Gastrocnemius medialis (tissue), 4 donors: ENCODE measurements at regions not wholly inside any gene's neighbourhood (a gene's known extent, or its start where the extent isn't known, plus 50 kb on each side); places are given as distances from the start of the nearest gene placed in this dataset.

Source experiments
- POLR2A ChIP-seq, 2 donors: fragments of 450-650 bp; IDR thresholded peaks; one replicate each; pipeline ENCODE4 v1.6.1; 2017; ENCODE audit warnings: antibody characterized with exemption in 2 of 2, mild to moderate bottlenecking in 2 of 2, moderate library complexity in 2 of 2
- TF ChIP-seq, protein P1 (sequence below), 5 experiments: fragments of 450-650 bp in 3 of 5; fragments of 200-600 bp in 2 of 5; sonication (generic) in 2 of 5; IDR thresholded peaks in 4 of 5; conservative IDR thresholded peaks in 1 of 5; 1 replicate in 4 of 5; 2 replicates in 1 of 5; pipeline ENCODE4 v1.5.1; 2016 to 2019; ENCODE audit warnings: antibody characterized with exemption in 5 of 5, mild to moderate bottlenecking in 3 of 5, moderate library complexity in 3 of 5

DNA sequence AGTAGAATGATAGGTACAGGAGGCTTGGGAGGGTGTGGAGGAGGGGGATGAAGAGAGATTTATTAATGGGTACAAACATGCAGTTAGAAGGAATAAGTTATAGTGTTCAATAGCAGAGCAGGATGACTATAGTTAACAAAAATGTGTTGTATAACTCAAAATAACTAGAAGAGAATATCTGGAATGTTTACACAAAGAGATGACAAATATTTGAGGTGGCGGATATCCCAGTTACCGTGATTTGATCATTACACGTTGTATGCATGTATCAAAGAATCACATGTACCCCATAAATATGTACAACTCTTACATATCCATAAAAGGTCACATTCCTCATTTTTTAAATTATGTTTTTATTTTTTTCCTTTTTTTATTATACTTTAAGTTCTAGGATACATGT lies 456.6 kb downstream of the MAGEB5 start:
- no peak for TF ChIP-seq POLR2A (IDR thresholded peaks at IDR 0.05)
- TF ChIP-seq, protein P1, sequence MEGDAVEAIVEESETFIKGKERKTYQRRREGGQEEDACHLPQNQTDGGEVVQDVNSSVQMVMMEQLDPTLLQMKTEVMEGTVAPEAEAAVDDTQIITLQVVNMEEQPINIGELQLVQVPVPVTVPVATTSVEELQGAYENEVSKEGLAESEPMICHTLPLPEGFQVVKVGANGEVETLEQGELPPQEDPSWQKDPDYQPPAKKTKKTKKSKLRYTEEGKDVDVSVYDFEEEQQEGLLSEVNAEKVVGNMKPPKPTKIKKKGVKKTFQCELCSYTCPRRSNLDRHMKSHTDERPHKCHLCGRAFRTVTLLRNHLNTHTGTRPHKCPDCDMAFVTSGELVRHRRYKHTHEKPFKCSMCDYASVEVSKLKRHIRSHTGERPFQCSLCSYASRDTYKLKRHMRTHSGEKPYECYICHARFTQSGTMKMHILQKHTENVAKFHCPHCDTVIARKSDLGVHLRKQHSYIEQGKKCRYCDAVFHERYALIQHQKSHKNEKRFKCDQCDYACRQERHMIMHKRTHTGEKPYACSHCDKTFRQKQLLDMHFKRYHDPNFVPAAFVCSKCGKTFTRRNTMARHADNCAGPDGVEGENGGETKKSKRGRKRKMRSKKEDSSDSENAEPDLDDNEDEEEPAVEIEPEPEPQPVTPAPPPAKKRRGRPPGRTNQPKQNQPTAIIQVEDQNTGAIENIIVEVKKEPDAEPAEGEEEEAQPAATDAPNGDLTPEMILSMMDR (IDR thresholded peaks at IDR 0.05 in 4 of 5, conservative IDR thresholded peaks at IDR 0.05 in 1 of 5), result no peak
